ENCODE measurements at regions not wholly inside any gene's neighbourhood (a gene's known extent, or its start where the extent isn't known, plus 50 kb on each side); places are given as distances from the start of the nearest gene placed in this dataset.
"Not testable (repeated sequence)": the region's sequence is repeated elsewhere in the genome, so short reads cannot be mapped to it uniquely, and the experiment has no call there.

DNA sequence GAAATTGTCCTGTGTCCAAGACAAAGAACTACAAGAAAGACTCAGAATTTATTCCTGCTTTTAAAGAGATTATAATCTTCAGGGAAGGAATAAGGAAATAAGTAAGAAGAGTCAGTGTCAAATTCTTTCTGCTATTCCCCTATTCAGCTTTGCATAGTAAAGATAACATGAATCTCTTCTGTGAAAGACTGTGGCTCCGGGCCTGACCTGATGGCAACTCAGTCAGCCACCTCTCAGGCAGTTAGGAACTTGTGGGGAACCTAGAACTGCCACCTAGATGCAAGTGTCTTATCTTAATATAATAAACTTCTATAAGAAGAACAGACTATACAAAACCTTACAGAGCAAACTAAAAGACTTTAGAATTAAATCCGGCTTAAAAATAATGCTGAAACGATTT lies 382.0 kb downstream of the RAD51AP2 start:
- H3K4me2 ChIP-seq (ENCODE audit: low read length, poor library complexity, severe bottlenecking), result no peak overlapping the region
- 0% methylated on average over 1 of the region's 3 CpGs for WGBS
- H3K79me1 ChIP-seq (replicated peaks; ENCODE audit: low read length, poor library complexity, severe bottlenecking), result no peaks in the 10 kb centered on the region
- no peak overlapping the region for H4K8ac ChIP-seq (ENCODE audit: low read length)
- no peak for DNase-seq
- no peak overlapping the region for H2AK5ac ChIP-seq (ENCODE audit: low read length, severe bottlenecking)
- H3K27me3 ChIP-seq (ENCODE audit: control insufficient read depth in 1 of 2, insufficient read depth in 1 of 2, low read length in 2 of 2), result no peaks in the 10 kb centered on the region
- H3K23ac ChIP-seq (ENCODE audit: low read length in 2 of 2), result no peak overlapping the region
- H3K36me3 ChIP-seq (ENCODE audit: control insufficient read depth in 1 of 2, insufficient read depth in 2 of 2, low read depth in 1 of 2, low read length in 2 of 2), result no peaks in the 10 kb centered on the region
- no peak overlapping the region for H3K4ac ChIP-seq (ENCODE audit: low read depth in 1 of 2, low read length in 2 of 2)
- H2BK5ac ChIP-seq (ENCODE audit: low read depth, low read length, poor library complexity, severe bottlenecking), result no peak overlapping the region
- no peak overlapping the region for H3K27ac ChIP-seq (ENCODE audit: low read length, poor library complexity, severe bottlenecking)
- no peak overlapping the region for H3K14ac ChIP-seq (ENCODE audit: low read length in 2 of 2)
- H4K91ac ChIP-seq (ENCODE audit: low read length), result no peak overlapping the region
- H2AFZ ChIP-seq (ENCODE audit: low read depth, low read length), result no peak overlapping the region
- no peak overlapping the region for H3K18ac ChIP-seq (ENCODE audit: low read depth in 1 of 2, low read length in 2 of 2)
- H3K4me1 ChIP-seq (ENCODE audit: control insufficient read depth, insufficient read depth, low read depth, low read length), result no peaks in the 10 kb centered on the region
- no peak overlapping the region for H2BK12ac ChIP-seq (ENCODE audit: low read length in 2 of 2)
- no peak overlapping the region for H3K4me3 ChIP-seq (ENCODE audit: insufficient read depth in 1 of 2, low read depth in 1 of 2, low read length in 2 of 2)
- H2BK120ac ChIP-seq (ENCODE audit: low read depth, low read length), result no peak overlapping the region
- no peaks in the 10 kb centered on the region for H3K9me3 ChIP-seq (ENCODE audit: control insufficient read depth, low read length)
- no peak overlapping the region for H2BK15ac ChIP-seq (ENCODE audit: low read depth, poor library complexity, severe bottlenecking)
- H3K9ac ChIP-seq (ENCODE audit: low read length), result no peak overlapping the region

DNA sequence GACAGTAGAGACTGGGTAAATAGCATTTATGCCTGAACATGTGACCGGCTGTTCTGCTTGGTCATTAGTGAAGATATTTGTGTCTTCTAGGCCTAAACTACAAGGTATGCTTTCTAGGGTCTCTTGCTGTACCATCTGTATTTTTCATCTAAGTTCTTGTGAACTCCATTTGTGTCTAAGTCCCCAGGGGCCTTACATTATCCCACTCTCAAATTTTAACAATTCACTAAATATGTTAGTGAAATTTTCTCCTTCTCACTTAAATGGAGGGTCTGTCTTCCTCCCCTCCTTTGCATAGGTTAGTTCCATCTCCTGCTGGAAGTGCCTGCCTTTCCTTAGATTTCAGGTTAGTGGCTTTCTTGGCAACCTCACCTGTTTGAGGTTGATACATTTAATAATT lies 382.6 kb downstream of the RAD51AP2 start:
- no peaks in the 10 kb centered on the region for H3K36me3 ChIP-seq (ENCODE audit: control insufficient read depth in 1 of 2, insufficient read depth in 2 of 2, low read depth in 1 of 2, low read length in 2 of 2)
- no peak overlapping the region for H3K23ac ChIP-seq (ENCODE audit: low read length in 2 of 2)
- no peak overlapping the region for H2AK5ac ChIP-seq (ENCODE audit: low read length, severe bottlenecking)
- H4K8ac ChIP-seq (ENCODE audit: low read length), result no peak overlapping the region
- no peaks in the 10 kb centered on the region for H3K4me1 ChIP-seq (ENCODE audit: control insufficient read depth, insufficient read depth, low read depth, low read length)
- no peak overlapping the region for H3K18ac ChIP-seq (ENCODE audit: low read depth in 1 of 2, low read length in 2 of 2)
- no peak overlapping the region for H3K4me3 ChIP-seq (ENCODE audit: insufficient read depth in 1 of 2, low read depth in 1 of 2, low read length in 2 of 2)
- H4K91ac ChIP-seq (ENCODE audit: low read length), result no peak overlapping the region
- H3K9me3 ChIP-seq (ENCODE audit: control insufficient read depth, low read length), result no peaks in the 10 kb centered on the region
- H3K4ac ChIP-seq (ENCODE audit: low read depth in 1 of 2, low read length in 2 of 2), result no peak overlapping the region
- H2AFZ ChIP-seq (ENCODE audit: low read depth, low read length), result no peak overlapping the region
- H2BK120ac ChIP-seq (ENCODE audit: low read depth, low read length), result no peak overlapping the region
- no peak overlapping the region for H3K9ac ChIP-seq (ENCODE audit: low read length)
- H3K14ac ChIP-seq (ENCODE audit: low read length in 2 of 2), result no peak overlapping the region
- 100% methylated on average over 1 of the region's 1 CpG for WGBS
- H3K27ac ChIP-seq (ENCODE audit: low read length, poor library complexity, severe bottlenecking), result no peak overlapping the region
- H3K79me1 ChIP-seq (replicated peaks; ENCODE audit: low read length, poor library complexity, severe bottlenecking), result no peaks in the 10 kb centered on the region
- H3K27me3 ChIP-seq (ENCODE audit: control insufficient read depth in 1 of 2, insufficient read depth in 1 of 2, low read length in 2 of 2), result no peaks in the 10 kb centered on the region
- no peak overlapping the region for H2BK5ac ChIP-seq (ENCODE audit: low read depth, low read length, poor library complexity, severe bottlenecking)
- H2BK15ac ChIP-seq (ENCODE audit: low read depth, poor library complexity, severe bottlenecking), result no peak overlapping the region
- DNase-seq, result no peak
- no peak overlapping the region for H3K4me2 ChIP-seq (ENCODE audit: low read length, poor library complexity, severe bottlenecking)
- H2BK12ac ChIP-seq (ENCODE audit: low read length in 2 of 2), result no peak overlapping the region

- Histone ChIP-seq H3K18ac (ENCODE audit: low read depth in 1 of 2, low read length in 2 of 2) (no peak overlapping the region), H3K14ac (ENCODE audit: low read length in 2 of 2) (no peak overlapping the region), H3K4ac (ENCODE audit: low read depth in 1 of 2, low read length in 2 of 2) (no peak overlapping the region), H2BK120ac (ENCODE audit: low read depth, low read length) (no peak overlapping the region), H3K79me1 (replicated peaks; ENCODE audit: low read length, poor library complexity, severe bottlenecking) (no peaks in the 10 kb centered on the region), H3K27ac (ENCODE audit: low read length, poor library complexity, severe bottlenecking) (no peak overlapping the region), H3K23ac (ENCODE audit: low read length in 2 of 2) (no peak overlapping the region), H3K4me2 (ENCODE audit: low read length, poor library complexity, severe bottlenecking) (no peak overlapping the region), H4K91ac (ENCODE audit: low read length) (no peak overlapping the region), H2BK5ac (ENCODE audit: low read depth, low read length, poor library complexity, severe bottlenecking) (no peak overlapping the region), H3K4me3 (ENCODE audit: insufficient read depth in 1 of 2, low read depth in 1 of 2, low read length in 2 of 2) (no peak overlapping the region), H2BK12ac (ENCODE audit: low read length in 2 of 2) (no peak overlapping the region), H3K27me3 (ENCODE audit: control insufficient read depth in 1 of 2, insufficient read depth in 1 of 2, low read length in 2 of 2) (no peaks in the 10 kb centered on the region), H2BK15ac (ENCODE audit: low read depth, poor library complexity, severe bottlenecking) (no peak overlapping the region), H2AFZ (ENCODE audit: low read depth, low read length) (no peak overlapping the region), H3K36me3 (ENCODE audit: control insufficient read depth in 1 of 2, insufficient read depth in 2 of 2, low read depth in 1 of 2, low read length in 2 of 2) (no peaks in the 10 kb centered on the region), H3K9ac (ENCODE audit: low read length) (no peak overlapping the region), H4K8ac (ENCODE audit: low read length) (no peak overlapping the region), H2AK5ac (ENCODE audit: low read length, severe bottlenecking) (no peak overlapping the region), H3K4me1 (ENCODE audit: control insufficient read depth, insufficient read depth, low read depth, low read length) (no peaks in the 10 kb centered on the region), H3K9me3 (ENCODE audit: control insufficient read depth, low read length) (no peaks in the 10 kb centered on the region)
- DNase-seq, result no peak
- WGBS, result 89% methylated on average over 6 of the region's 6 CpGs
Observed at GRCh38 chr2:17133052-17133671, 385.1 kb downstream of the RAD51AP2 start.

- not testable (repeated sequence) for H3K27me3 ChIP-seq (ENCODE audit: control insufficient read depth in 1 of 2, insufficient read depth in 1 of 2, low read length in 2 of 2); H2AFZ ChIP-seq (ENCODE audit: low read depth, low read length); H3K9ac ChIP-seq (ENCODE audit: low read length); H4K8ac ChIP-seq (ENCODE audit: low read length); H2AK5ac ChIP-seq (ENCODE audit: low read length, severe bottlenecking); H3K4me2 ChIP-seq (ENCODE audit: low read length, poor library complexity, severe bottlenecking); H3K9me3 ChIP-seq (ENCODE audit: control insufficient read depth, low read length); H2BK120ac ChIP-seq (ENCODE audit: low read depth, low read length); DNase-seq; H3K23ac ChIP-seq (ENCODE audit: low read length in 2 of 2); H3K14ac ChIP-seq (ENCODE audit: low read length in 2 of 2); H4K91ac ChIP-seq (ENCODE audit: low read length); H3K4me3 ChIP-seq (ENCODE audit: insufficient read depth in 1 of 2, low read depth in 1 of 2, low read length in 2 of 2); H3K4me1 ChIP-seq (ENCODE audit: control insufficient read depth, insufficient read depth, low read depth, low read length); H2BK12ac ChIP-seq (ENCODE audit: low read length in 2 of 2); H3K18ac ChIP-seq (ENCODE audit: low read depth in 1 of 2, low read length in 2 of 2); H3K79me1 ChIP-seq (replicated peaks; ENCODE audit: low read length, poor library complexity, severe bottlenecking); H3K4ac ChIP-seq (ENCODE audit: low read depth in 1 of 2, low read length in 2 of 2); H3K27ac ChIP-seq (ENCODE audit: low read length, poor library complexity, severe bottlenecking); H2BK15ac ChIP-seq (ENCODE audit: low read depth, poor library complexity, severe bottlenecking); H2BK5ac ChIP-seq (ENCODE audit: low read depth, low read length, poor library complexity, severe bottlenecking); H3K36me3 ChIP-seq (ENCODE audit: control insufficient read depth in 1 of 2, insufficient read depth in 2 of 2, low read depth in 1 of 2, low read length in 2 of 2)
- WGBS, result 93% methylated on average over 2 of the region's 3 CpGs
Observed at GRCh38 chr2:17130627-17131026, 387.6 kb downstream of the RAD51AP2 start.

All from mesenchymal stem cell (in vitro differentiated cells and primary cell).